DMS114 treated with DMSO at 0.1 percent for 48 hours (cell line): ENCODE measurements at regions not wholly inside any gene's neighbourhood (a gene's known extent, or its start where the extent isn't known, plus 50 kb on each side); places are given as distances from the start of the nearest gene placed in this dataset.
"Not testable (repeated sequence)": the region's sequence is repeated elsewhere in the genome, so short reads cannot be mapped to it uniquely, and the experiment has no call there.

Source experiments
- DNase-seq: peaks from one replicate; lab custom pipeline; 2025; ENCODE audit not compliant: unreplicated experiment; lab: John Stamatoyannopoulos, UW

GRCh38 chr18:70553245-70553935 lies 264.5 kb downstream of the SOCS6 start:
- no peak for DNase-seq

DNA sequence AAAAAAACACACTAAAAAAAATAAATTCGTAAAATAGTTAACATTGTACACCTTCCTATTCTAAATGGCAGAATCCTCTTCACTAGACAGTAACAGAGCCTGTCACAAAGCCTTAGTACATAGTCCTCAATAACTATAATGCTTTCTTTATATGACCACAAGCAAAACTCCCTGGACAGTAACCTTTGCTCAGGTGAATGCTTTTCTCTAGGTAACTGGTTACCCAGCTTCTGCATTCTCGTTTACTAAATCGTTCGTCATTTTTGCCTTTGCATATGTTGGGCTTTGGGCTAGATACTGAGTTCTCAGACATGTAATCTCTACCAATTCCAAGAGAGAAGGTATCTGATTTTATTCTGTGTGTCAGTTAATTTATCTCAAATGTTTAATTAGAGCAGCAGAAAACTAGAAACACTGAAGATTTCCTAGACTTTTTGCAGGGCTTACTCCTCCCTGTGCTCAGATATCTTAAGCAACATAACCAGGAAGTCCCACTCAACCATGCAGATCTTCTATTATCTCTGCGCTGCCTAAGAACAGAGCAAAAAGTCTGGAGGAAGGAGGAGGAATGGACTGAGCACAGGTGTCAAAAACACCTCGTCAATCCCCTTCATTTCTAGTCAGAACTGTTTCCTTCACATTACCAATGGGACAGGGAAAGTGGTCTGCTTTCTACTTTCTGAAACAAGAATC lies 247.7 kb downstream of the SOCS6 start:
- DNase-seq, result no peak

- no peak for DNase-seq
Measured at GRCh38 chr18:70535041-70535440, 246.2 kb downstream of the SOCS6 start.

GRCh38 chr18:70525322-70525721 lies 236.5 kb downstream of the SOCS6 start:
- DNase-seq, result not testable (repeated sequence)

- DNase-seq, result no peak
Measured at GRCh38 chr18:70523792-70524182, 234.9 kb downstream of the SOCS6 start.

GRCh38 chr18:70523035-70523791 lies 234.4 kb downstream of the SOCS6 start:
- no peak for DNase-seq

GRCh38 chr18:70522183-70522680 lies 233.4 kb downstream of the SOCS6 start:
- no peak for DNase-seq

GRCh38 chr18:70520867-70521266 lies 232.0 kb downstream of the SOCS6 start:
- DNase-seq, result no peak

- no peak for DNase-seq
Measured at GRCh38 chr18:70513502-70514171, 224.8 kb downstream of the SOCS6 start.

GRCh38 chr18:70507970-70508369 lies 219.1 kb downstream of the SOCS6 start:
- DNase-seq, result no peak

GRCh38 chr18:70506511-70506910 lies 217.7 kb downstream of the SOCS6 start:
- DNase-seq, result no peak

- no peak for DNase-seq
Measured at GRCh38 chr18:70503060-70503459, 214.2 kb downstream of the SOCS6 start.

DNA sequence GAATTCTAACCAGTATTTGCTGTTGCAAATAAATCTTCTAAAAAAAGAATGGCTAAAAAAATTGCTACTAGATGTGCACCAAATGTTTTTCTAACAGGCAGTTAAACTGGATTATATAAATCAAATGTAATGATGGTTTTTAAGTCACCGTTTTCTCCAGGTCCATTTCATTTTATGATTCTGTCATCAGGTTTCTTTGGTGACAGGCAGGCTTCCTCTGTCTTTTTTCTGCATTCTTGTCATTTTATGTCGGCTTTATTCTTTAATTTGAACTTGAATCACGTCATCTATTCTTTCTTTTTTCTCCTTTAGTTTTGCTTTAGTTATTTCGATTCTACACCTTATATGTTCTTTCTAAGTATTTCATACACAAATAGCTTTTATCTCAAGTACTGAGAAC lies 212.5 kb downstream of the SOCS6 start:
- no peak for DNase-seq

- DNase-seq, result no peak
Measured at GRCh38 chr18:70500748-70501147, 211.9 kb downstream of the SOCS6 start.

GRCh38 chr18:70499218-70499691 lies 210.4 kb downstream of the SOCS6 start:
- DNase-seq, result no peak

DNA sequence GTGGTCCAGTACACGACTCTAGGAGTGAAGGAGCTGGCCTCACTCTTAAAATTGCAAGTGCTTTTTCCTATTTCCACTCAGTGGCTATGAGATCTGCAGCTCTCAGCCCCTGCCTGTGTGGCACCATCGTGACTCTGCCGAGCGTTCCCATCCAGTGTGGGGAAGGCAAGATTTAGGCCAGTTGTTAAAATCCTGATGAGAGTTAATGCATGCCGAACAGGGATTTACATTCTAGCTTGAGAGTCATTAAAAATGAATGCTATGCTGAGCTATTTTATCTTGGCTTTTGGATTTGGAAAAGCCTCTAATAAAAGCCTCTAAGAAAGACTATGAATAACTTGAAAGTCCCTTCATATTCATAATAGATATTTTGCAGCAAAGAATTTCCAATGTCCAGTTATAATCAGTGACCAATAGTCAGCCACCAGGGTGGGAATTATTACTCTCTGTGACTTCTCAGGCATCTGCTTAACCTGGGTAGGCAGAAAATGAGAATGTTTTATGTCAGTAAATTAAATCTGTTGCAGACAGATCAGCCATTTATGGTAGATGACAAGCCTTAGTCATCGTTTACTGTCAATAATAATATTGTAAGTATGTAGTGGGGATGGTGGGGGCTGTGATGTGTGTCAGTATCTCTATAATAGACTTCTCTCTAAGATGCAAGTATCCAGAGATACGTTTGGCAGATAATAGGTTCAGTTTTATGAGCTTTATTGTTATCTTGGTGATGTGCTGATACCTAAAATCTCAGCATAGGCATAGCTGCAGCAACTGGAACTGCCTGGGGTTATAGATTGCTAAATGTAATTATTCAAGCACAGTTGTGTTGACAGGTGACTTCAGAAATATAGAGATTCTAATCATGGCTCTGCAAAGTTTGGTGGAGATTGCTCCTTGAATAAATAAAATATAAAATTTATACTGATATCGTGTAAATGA lies 207.8 kb downstream of the SOCS6 start:
- DNase-seq, result no peak

GRCh38 chr18:70494524-70494923 lies 205.7 kb downstream of the SOCS6 start:
- DNase-seq, result no peak

DNA sequence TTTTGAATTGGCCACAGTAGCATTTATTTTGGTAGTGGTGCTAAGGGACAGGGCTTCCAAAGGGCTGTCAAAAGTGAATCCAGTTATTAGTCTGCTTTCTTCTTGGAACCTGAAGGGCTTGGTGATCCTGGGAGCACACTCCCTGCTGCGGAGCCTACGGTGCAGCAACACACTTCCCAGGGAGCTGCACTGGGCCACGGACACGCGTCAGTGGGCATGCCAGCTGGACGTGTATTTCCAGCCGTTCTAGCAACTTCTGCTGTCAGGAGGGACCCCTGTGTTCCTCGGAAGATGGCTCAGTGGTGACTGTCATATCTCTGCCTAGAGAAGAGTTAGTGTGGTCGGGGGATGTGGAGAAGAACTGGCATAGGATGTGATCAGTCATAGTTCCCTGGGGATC lies 204.6 kb downstream of the SOCS6 start:
- no peak for DNase-seq

- peak; percentile 3 for DNase-seq
Measured at GRCh38 chr18:70491734-70492348, 203.0 kb downstream of the SOCS6 start.
